GM12891 (cell line): ENCODE measurements at regions not wholly inside any gene's neighbourhood (a gene's known extent, or its start where the extent isn't known, plus 50 kb on each side); places are given as distances from the start of the nearest gene placed in this dataset.

Experiments
- POLR2A ChIP-seq: IDR thresholded peaks from 2 replicates; pipeline ENCODE4 v1.6.1; 2011; ENCODE audit warnings: low read depth, low read length, control low read depth
- POLR2AphosphoS5 ChIP-seq: IDR thresholded peaks from 2 replicates; pipeline ENCODE4 v1.6.1; 2011; ENCODE audit warnings: low read depth, low read length, control low read depth
- TAF1 ChIP-seq: IDR thresholded peaks from 2 replicates; pipeline ENCODE4 v1.6.1; 2011; ENCODE audit warnings: low read depth, low read length, control low read depth

GRCh38 chr2:35582637-35583036 is 772.9 kb upstream of the CRIM1 start:
- no peak for TF ChIP-seq POLR2A
- no peak for TF ChIP-seq POLR2AphosphoS5
- TF ChIP-seq TAF1 = no peak
